Spleen (tissue), 7 donors: ENCODE measurements at regions not wholly inside any gene's neighbourhood (a gene's known extent, or its start where the extent isn't known, plus 50 kb on each side); places are given as distances from the start of the nearest gene placed in this dataset.

Source experiments
- POLR2A ChIP-seq, 3 donors: fragments of 450-650 bp; IDR thresholded peaks; one replicate each; pipeline ENCODE4 v1.5.1; 2017; ENCODE audit warnings: antibody characterized with exemption in 3 of 3, mild to moderate bottlenecking in 1 of 3
- POLR2AphosphoS5 ChIP-seq, 3 donors: sonication (generic); formaldehyde crosslinking; IDR thresholded peaks; one replicate each; pipeline ENCODE4 v1.5.1; 2017; ENCODE audit warnings: antibody characterized with exemption in 3 of 3
- TF ChIP-seq, protein P1 (sequence below), 11 experiments: fragments of 200-600 bp in 7 of 11; fragments of 450-650 bp in 4 of 11; sonication (generic) in 4 of 11; IDR thresholded peaks in 8 of 11; conservative IDR thresholded peaks in 3 of 11; 1 replicate in 7 of 11; 2 replicates in 4 of 11; pipeline versions ENCODE4 v1.4.0 to v1.8.0; 2016 to 2021; ENCODE audit warnings: antibody characterized with exemption in 11 of 11, inconsistent platforms in 4 of 11, mild to moderate bottlenecking in 1 of 11
- donor health status: DM: no; HTN: no; CAD: no; lungs with moderate emphysema.
- donor health status: DM: no; HTN: no; CAD: no.
- donor health status: DM: no; HTN: no; CAD: no.

DNA sequence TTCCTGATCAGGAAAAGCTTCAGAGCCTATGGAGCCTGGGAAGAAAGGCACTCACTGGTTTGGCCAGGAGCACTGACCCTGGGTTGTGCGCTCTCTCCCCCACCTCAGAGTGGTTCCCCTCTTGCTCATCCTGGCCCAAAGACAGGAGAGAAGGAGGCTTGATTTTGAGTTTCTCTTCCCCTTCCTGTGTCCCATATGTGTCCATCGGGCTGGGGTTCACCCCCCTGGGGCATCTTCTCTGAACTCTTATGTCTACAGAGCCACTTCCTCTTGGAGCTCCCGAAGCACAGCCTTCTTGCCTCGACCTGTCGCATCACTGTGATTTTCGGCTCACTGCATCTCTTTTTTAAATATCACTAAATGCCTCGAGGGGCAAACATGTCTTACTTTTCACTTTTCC, 692.3 kb downstream of the RNF144A start:
- no peak for TF ChIP-seq POLR2AphosphoS5 (IDR thresholded peaks at IDR 0.05)
- TF ChIP-seq, protein P1, sequence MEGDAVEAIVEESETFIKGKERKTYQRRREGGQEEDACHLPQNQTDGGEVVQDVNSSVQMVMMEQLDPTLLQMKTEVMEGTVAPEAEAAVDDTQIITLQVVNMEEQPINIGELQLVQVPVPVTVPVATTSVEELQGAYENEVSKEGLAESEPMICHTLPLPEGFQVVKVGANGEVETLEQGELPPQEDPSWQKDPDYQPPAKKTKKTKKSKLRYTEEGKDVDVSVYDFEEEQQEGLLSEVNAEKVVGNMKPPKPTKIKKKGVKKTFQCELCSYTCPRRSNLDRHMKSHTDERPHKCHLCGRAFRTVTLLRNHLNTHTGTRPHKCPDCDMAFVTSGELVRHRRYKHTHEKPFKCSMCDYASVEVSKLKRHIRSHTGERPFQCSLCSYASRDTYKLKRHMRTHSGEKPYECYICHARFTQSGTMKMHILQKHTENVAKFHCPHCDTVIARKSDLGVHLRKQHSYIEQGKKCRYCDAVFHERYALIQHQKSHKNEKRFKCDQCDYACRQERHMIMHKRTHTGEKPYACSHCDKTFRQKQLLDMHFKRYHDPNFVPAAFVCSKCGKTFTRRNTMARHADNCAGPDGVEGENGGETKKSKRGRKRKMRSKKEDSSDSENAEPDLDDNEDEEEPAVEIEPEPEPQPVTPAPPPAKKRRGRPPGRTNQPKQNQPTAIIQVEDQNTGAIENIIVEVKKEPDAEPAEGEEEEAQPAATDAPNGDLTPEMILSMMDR (IDR thresholded peaks at IDR 0.05 in 8 of 11, conservative IDR thresholded peaks at IDR 0.05 in 3 of 11): no peak
- no peak for TF ChIP-seq POLR2A (IDR thresholded peaks at IDR 0.05)
